Stimulated activated CD4-positive, alpha-beta T cell treated with anti-CD3 and anti-CD28 coated beads, Interleukin-1b, Interleukin-23, amount 100 ng/mL, for 1 hour (primary cell): ENCODE measurements at regions not wholly inside any gene's neighbourhood (a gene's known extent, or its start where the extent isn't known, plus 50 kb on each side); places are given as distances from the start of the nearest gene placed in this dataset.

Experiments
- DNase-seq, 2 donors: peaks; one replicate each; pipeline ENCODE4 v3.0.0-alpha.2; 2020; ENCODE audit warnings: low read depth in 2 of 2

- DNase-seq: no peak
Observed at GRCh38 chr1:218765753-218766152, 407.9 kb upstream of the LYPLAL1 start.

- no peak for DNase-seq
Observed at GRCh38 chr1:218771931-218772330, 401.7 kb upstream of the LYPLAL1 start.

- DNase-seq: no peak
Observed at GRCh38 chr1:218772575-218772974, 401.1 kb upstream of the LYPLAL1 start.

GRCh38 chr1:218775501-218776021 is 398.1 kb upstream of the LYPLAL1 start:
- no peak for DNase-seq

- no peak for DNase-seq
Observed at GRCh38 chr1:218778257-218779126, 395.2 kb upstream of the LYPLAL1 start.

GRCh38 chr1:218779341-218780100 is 394.2 kb upstream of the LYPLAL1 start:
- DNase-seq: no peak

GRCh38 chr1:218783131-218783530 is 390.5 kb upstream of the LYPLAL1 start:
- DNase-seq: no peak

- DNase-seq: no peak
Observed at GRCh38 chr1:218783916-218784315, 389.8 kb upstream of the LYPLAL1 start.

GRCh38 chr1:218785928-218786327 is 387.8 kb upstream of the LYPLAL1 start:
- no peak for DNase-seq

- DNase-seq: no peak
Observed at GRCh38 chr1:218787826-218788225, 385.9 kb upstream of the LYPLAL1 start.

- DNase-seq: no peak
Observed at GRCh38 chr1:218796773-218797172, 376.9 kb upstream of the LYPLAL1 start.

- no peak for DNase-seq
Observed at GRCh38 chr1:218802799-218803198, 370.9 kb upstream of the LYPLAL1 start.

- no peak for DNase-seq
Observed at GRCh38 chr1:218803351-218803997, 370.2 kb upstream of the LYPLAL1 start.

GRCh38 chr1:218804014-218804785 is 369.5 kb upstream of the LYPLAL1 start:
- DNase-seq: no peak

- no peak for DNase-seq
Observed at GRCh38 chr1:218809061-218809460, 364.6 kb upstream of the LYPLAL1 start.

- no peak for DNase-seq
Observed at GRCh38 chr1:218809625-218810024, 364.1 kb upstream of the LYPLAL1 start.

- DNase-seq: no peak
Observed at GRCh38 chr1:218810306-218810705, 363.4 kb upstream of the LYPLAL1 start.

- DNase-seq: no peak
Observed at GRCh38 chr1:218811497-218811896, 362.2 kb upstream of the LYPLAL1 start.

- DNase-seq: no peak
Observed at GRCh38 chr1:218812360-218812759, 361.3 kb upstream of the LYPLAL1 start.

GRCh38 chr1:218813237-218813636 is 360.4 kb upstream of the LYPLAL1 start:
- DNase-seq: no peak

GRCh38 chr1:218815076-218815475 is 358.6 kb upstream of the LYPLAL1 start:
- DNase-seq: no peak
